SK-N-SH (cell line): ENCODE measurements at regions not wholly inside any gene's neighbourhood (a gene's known extent, or its start where the extent isn't known, plus 50 kb on each side); places are given as distances from the start of the nearest gene placed in this dataset.

ENCODE experiments used
- CTCF ChIA-PET: fragments of 300-600, 350-600 bp; formaldehyde crosslinking; extraction: SDS; loops from one replicate; lab custom pipeline; 2021; lab: Yijun Ruan, JAX
- POLR2A ChIA-PET: fragments of 350-600 bp; sonication (Branson Sonifier 250); formaldehyde crosslinking; extraction: SDS; loops from one replicate; lab custom pipeline; 2020; ENCODE audit warnings: antibody characterized with exemption, inconsistent platforms; lab: Yijun Ruan, JAX
- DNase-seq: peaks from one replicate; pipeline ENCODE4 v3.0.0; 2012
- H2AFZ ChIP-seq: fragments of 200-600 bp; sonication (generic); 2 replicates; pipeline ENCODE4 v1.8.1; 2016; ENCODE audit warnings: antibody characterized with exemption, mild to moderate bottlenecking, low read depth
- H3F3A ChIP-seq: fragments of 200-600 bp; sonication (generic); replicated peaks from 2 replicates; pipeline ENCODE3; 2016; ENCODE audit warnings: antibody characterized with exemption, mild to moderate bottlenecking; ENCODE audit not compliant: insufficient read depth
- H3K27ac ChIP-seq, 2 experiments: fragments of 200-500 bp in 1 of 2; fragments of 200-600 bp in 1 of 2; sonication (Bioruptor generic) in 1 of 2; sonication (generic), shearing (Covaris generic) in 1 of 2; 2 replicates each; pipeline versions ENCODE4 v1.5.1 to v1.6.1; 2014 to 2016; ENCODE audit warnings: low read depth in 2 of 2, inconsistent platforms in 1 of 2, low read length in 1 of 2, mild to moderate bottlenecking in 1 of 2, mixed read lengths in 1 of 2
- H3K27me3 ChIP-seq: fragments of 200-600 bp; sonication (generic), shearing (Covaris generic); 2 replicates; pipeline ENCODE4 v1.6.1; 2016; ENCODE audit warnings: mixed run types; ENCODE audit not compliant: insufficient read depth
- H3K36me3 ChIP-seq, 2 experiments: fragments of 200-500 bp in 1 of 2; fragments of 200-600 bp in 1 of 2; sonication (Bioruptor generic) in 1 of 2; sonication (generic) in 1 of 2; replicated peaks in 1 of 2; 2 replicates each; pipeline versions ENCODE3 to v1.5.1; 2014 to 2016; ENCODE audit warnings: low read length in 1 of 2, mild to moderate bottlenecking in 1 of 2; ENCODE audit not compliant: insufficient read depth in 2 of 2, control insufficient read depth in 1 of 2
- H3K4me1 ChIP-seq, 2 experiments: fragments of 200-500 bp in 1 of 2; fragments of 200-600 bp in 1 of 2; sonication (Bioruptor generic) in 1 of 2; sonication (generic), shearing (Covaris generic) in 1 of 2; 2 replicates each; pipeline versions ENCODE4 v1.5.1 to v1.6.1; 2014 to 2016; ENCODE audit warnings: low read depth in 1 of 2, low read length in 1 of 2, mixed run types in 1 of 2; ENCODE audit not compliant: insufficient read depth in 2 of 2, control insufficient read depth in 1 of 2
- H3K4me2 ChIP-seq: fragments of 200-600 bp; sonication (generic), shearing (Covaris generic); 2 replicates; pipeline ENCODE4 v1.6.1; 2017; ENCODE audit warnings: mixed run types
- H3K4me3 ChIP-seq, 2 experiments: fragments of 200-500 bp in 1 of 2; fragments of 200-600 bp in 1 of 2; sonication (Bioruptor generic) in 1 of 2; sonication (generic), shearing (Covaris generic) in 1 of 2; 2 replicates each; pipeline versions ENCODE4 v1.5.1 to v1.8.1; 2014 to 2016; ENCODE audit warnings: low read depth in 2 of 2, inconsistent platforms in 1 of 2, low read length in 1 of 2, mild to moderate bottlenecking in 1 of 2, mixed read lengths in 1 of 2, moderate library complexity in 1 of 2
- H3K79me2 ChIP-seq: fragments of 200-600 bp; sonication (generic); 2 replicates; pipeline ENCODE4 v1.8.1; 2017; ENCODE audit warnings: mild to moderate bottlenecking; ENCODE audit not compliant: insufficient read depth
- H3K9ac ChIP-seq: fragments of 200-600 bp; sonication (generic); 2 replicates; pipeline ENCODE4 v1.6.1; 2017; ENCODE audit warnings: mixed run types
- H3K9me2 ChIP-seq: fragments of 200-600 bp; sonication (generic); 2 replicates; pipeline ENCODE4 v1.6.1; 2017; ENCODE audit warnings: mixed run types
- H3K9me3 ChIP-seq: fragments of 200-600 bp; sonication (generic); 2 replicates; pipeline ENCODE4 v1.6.1; 2017; ENCODE audit warnings: mixed run types, mild to moderate bottlenecking, moderate library complexity
- H4K20me1 ChIP-seq: fragments of 200-600 bp; sonication (generic); 2 replicates; pipeline ENCODE4 v1.6.1; 2017; ENCODE audit warnings: mild to moderate bottlenecking, mixed run types; ENCODE audit not compliant: insufficient read depth
- CHD2 ChIP-seq: fragments of 150-350 bp; IDR thresholded peaks from 2 replicates; pipeline ENCODE4 v1.6.1; 2018; ENCODE audit warnings: low read length; ENCODE audit not compliant: partially characterized antibody
- ELF1 ChIP-seq: IDR thresholded peaks from 2 replicates; pipeline ENCODE4 v1.4.0; 2012
- FOSL2 ChIP-seq: IDR thresholded peaks from 2 replicates; pipeline ENCODE4 v1.4.0; 2012; ENCODE audit warnings: low read depth, mild to moderate bottlenecking, moderate library complexity, borderline replicate concordance
- FOXM1 ChIP-seq: IDR thresholded peaks from 2 replicates; pipeline ENCODE4 v1.4.0; 2012; ENCODE audit warnings: low read depth, mild to moderate bottlenecking
- GABPA ChIP-seq: IDR thresholded peaks from 2 replicates; pipeline ENCODE4 v1.4.0; 2012; ENCODE audit warnings: low read depth, mild to moderate bottlenecking
- GATA2 ChIP-seq: sonication (generic); formaldehyde crosslinking; IDR thresholded peaks from 2 replicates; pipeline ENCODE4 v1.5.0; 2020; ENCODE audit warnings: mild to moderate bottlenecking, missing genetic modification reagents
- MEF2A ChIP-seq: IDR thresholded peaks from 2 replicates; pipeline ENCODE4 v1.4.0; 2012; ENCODE audit warnings: low read depth, borderline replicate concordance
- MXI1 ChIP-seq: IDR thresholded peaks from 2 replicates; pipeline ENCODE4 v1.6.1; 2012; ENCODE audit warnings: mild to moderate bottlenecking, low read depth, low read length, improper control_type of control experiment
- NRF1 ChIP-seq: IDR thresholded peaks from 2 replicates; pipeline ENCODE4 v1.6.1; 2012; ENCODE audit warnings: low read depth, mild to moderate bottlenecking, low read length
- POLR2AphosphoS5 ChIP-seq: IDR thresholded peaks from 2 replicates; pipeline ENCODE4 v1.6.1; 2012; ENCODE audit warnings: low read depth, low read length
- RFX5 ChIP-seq: IDR thresholded peaks from 2 replicates; pipeline ENCODE4 v1.6.1; 2012; ENCODE audit warnings: mild to moderate bottlenecking, improper control_type of control experiment, low read length
- RXRA ChIP-seq: IDR thresholded peaks from 2 replicates; pipeline ENCODE4 v1.4.0; 2012; ENCODE audit warnings: low read depth, mild to moderate bottlenecking, borderline replicate concordance
- SIN3A ChIP-seq: IDR thresholded peaks from 2 replicates; pipeline ENCODE4 v1.6.1; 2012; ENCODE audit warnings: low read depth, mild to moderate bottlenecking, low read length, moderate library complexity, borderline replicate concordance
- TAF1 ChIP-seq: IDR thresholded peaks from 2 replicates; pipeline ENCODE4 v1.6.1; 2012; ENCODE audit warnings: low read depth, mild to moderate bottlenecking, low read length, moderate library complexity, borderline replicate concordance
- TEAD4 ChIP-seq: IDR thresholded peaks from 2 replicates; pipeline ENCODE4 v1.4.0; 2012; ENCODE audit warnings: mild to moderate bottlenecking, borderline replicate concordance; ENCODE audit not compliant: insufficient read depth
- WGBS: methylation state at CpG from one replicate; pipeline ENCODE4 v1.1.6; 2017; ENCODE audit warnings: low lambda C conversion rate; 5-methylcytosine and 5-hydroxymethylcytosine counted together
- TF ChIP-seq, protein P1 (sequence below): IDR thresholded peaks from 2 replicates; pipeline ENCODE4 v1.6.1; 2012; ENCODE audit warnings: mild to moderate bottlenecking, low read depth, low read length, moderate library complexity
- TF ChIP-seq, protein P2 (sequence below): fragments of 150-350 bp; IDR thresholded peaks from 2 replicates; pipeline ENCODE4 v1.6.1; 2016; ENCODE audit warnings: mild to moderate bottlenecking, low read depth, low read length
- TF ChIP-seq, protein P3 (sequence below): IDR thresholded peaks from 2 replicates; pipeline ENCODE4 v1.4.0; 2012; ENCODE audit warnings: low read depth, borderline replicate concordance
- TF ChIP-seq, protein P4 (sequence below): fragments of 150-350 bp; IDR thresholded peaks from 2 replicates; pipeline ENCODE4 v1.6.1; 2017; ENCODE audit warnings: antibody characterized with exemption, low read length, low read depth, borderline replicate concordance

DNA sequence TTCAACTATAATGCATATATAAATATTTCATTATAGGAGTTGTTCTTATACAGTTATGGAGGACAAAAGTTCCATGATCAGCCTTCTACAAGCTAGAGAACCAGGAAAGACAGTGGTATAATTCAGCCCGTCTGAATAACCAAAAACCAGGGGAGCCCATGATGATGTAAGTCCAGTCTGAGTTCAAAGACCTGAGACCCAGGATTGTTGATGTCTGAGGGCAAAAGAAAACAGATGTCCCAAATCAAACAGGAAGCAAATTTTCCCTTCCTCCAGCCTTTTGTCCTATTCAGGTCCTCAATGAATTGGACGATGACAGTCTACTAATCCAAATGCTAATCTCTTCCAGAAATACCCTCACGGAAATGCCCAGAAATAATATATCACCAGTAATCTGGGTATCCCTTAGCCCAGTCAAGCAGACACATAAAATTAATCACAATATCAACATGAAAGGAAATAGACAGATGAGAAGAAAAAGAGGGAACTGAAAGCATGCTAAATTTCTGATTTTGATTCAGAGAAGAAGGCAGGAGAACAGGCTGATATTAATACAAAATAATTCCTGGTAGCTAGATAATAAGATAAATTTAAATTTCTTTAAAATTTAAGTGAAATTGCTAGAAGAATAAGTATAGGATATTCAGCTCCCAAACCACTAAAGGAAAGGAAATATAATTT lies 255.6 kb upstream of the CTAGE1 start:
- WGBS = 30% methylated on average over 3 of the region's 3 CpGs
- ChIA-PET CTCF (no interaction called here), POLR2A (no interaction called here)
- Histone ChIP-seq H3K9ac (no peak overlapping the region), H3K9me2 (no peaks in the 10 kb centered on the region), H3K4me1 (peaks cover 0 to 13% of the 10 kb centered on the region in 2 experiments; a peak in 1 of 4 replicates), H3K4me3 (no peak overlapping the region), H3K79me2 (no peaks in the 10 kb centered on the region), H4K20me1 (no peaks in the 10 kb centered on the region), H3K9me3 (no peaks in the 10 kb centered on the region), H2AFZ (no peak overlapping the region; the same call in 1 of the 2 replicates), H3K4me2 (0 out of 2 replicates have a peak overlapping the region, but pooled peaks have one; percentile 13), H3K27ac (peak overlapping the region in 1 of 2 experiments; percentile 92; a peak in 2 of 4 replicates), H3K27me3 (no peaks in the 10 kb centered on the region), H3F3A (peaks cover 34% of the 10 kb centered on the region), H3K36me3 (no peaks in the 10 kb centered on the region)
- DNase-seq = no peak
- TF ChIP-seq FOXM1 = no peak
- no peak for TF ChIP-seq TAF1
- no peak for TF ChIP-seq FOSL2
- TF ChIP-seq TEAD4 = no peak
- TF ChIP-seq CHD2 = no peak
- TF ChIP-seq, protein P1, sequence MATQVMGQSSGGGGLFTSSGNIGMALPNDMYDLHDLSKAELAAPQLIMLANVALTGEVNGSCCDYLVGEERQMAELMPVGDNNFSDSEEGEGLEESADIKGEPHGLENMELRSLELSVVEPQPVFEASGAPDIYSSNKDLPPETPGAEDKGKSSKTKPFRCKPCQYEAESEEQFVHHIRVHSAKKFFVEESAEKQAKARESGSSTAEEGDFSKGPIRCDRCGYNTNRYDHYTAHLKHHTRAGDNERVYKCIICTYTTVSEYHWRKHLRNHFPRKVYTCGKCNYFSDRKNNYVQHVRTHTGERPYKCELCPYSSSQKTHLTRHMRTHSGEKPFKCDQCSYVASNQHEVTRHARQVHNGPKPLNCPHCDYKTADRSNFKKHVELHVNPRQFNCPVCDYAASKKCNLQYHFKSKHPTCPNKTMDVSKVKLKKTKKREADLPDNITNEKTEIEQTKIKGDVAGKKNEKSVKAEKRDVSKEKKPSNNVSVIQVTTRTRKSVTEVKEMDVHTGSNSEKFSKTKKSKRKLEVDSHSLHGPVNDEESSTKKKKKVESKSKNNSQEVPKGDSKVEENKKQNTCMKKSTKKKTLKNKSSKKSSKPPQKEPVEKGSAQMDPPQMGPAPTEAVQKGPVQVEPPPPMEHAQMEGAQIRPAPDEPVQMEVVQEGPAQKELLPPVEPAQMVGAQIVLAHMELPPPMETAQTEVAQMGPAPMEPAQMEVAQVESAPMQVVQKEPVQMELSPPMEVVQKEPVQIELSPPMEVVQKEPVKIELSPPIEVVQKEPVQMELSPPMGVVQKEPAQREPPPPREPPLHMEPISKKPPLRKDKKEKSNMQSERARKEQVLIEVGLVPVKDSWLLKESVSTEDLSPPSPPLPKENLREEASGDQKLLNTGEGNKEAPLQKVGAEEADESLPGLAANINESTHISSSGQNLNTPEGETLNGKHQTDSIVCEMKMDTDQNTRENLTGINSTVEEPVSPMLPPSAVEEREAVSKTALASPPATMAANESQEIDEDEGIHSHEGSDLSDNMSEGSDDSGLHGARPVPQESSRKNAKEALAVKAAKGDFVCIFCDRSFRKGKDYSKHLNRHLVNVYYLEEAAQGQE = no peak
- TF ChIP-seq RFX5 = no peak
- TF ChIP-seq, protein P2, sequence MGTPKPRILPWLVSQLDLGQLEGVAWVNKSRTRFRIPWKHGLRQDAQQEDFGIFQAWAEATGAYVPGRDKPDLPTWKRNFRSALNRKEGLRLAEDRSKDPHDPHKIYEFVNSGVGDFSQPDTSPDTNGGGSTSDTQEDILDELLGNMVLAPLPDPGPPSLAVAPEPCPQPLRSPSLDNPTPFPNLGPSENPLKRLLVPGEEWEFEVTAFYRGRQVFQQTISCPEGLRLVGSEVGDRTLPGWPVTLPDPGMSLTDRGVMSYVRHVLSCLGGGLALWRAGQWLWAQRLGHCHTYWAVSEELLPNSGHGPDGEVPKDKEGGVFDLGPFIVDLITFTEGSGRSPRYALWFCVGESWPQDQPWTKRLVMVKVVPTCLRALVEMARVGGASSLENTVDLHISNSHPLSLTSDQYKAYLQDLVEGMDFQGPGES = no peak
- TF ChIP-seq, protein P3, sequence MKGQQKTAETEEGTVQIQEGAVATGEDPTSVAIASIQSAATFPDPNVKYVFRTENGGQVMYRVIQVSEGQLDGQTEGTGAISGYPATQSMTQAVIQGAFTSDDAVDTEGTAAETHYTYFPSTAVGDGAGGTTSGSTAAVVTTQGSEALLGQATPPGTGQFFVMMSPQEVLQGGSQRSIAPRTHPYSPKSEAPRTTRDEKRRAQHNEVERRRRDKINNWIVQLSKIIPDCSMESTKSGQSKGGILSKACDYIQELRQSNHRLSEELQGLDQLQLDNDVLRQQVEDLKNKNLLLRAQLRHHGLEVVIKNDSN = no peak
- TF ChIP-seq MXI1 = no peak
- TF ChIP-seq ELF1 = no peak
- TF ChIP-seq, protein P4, sequence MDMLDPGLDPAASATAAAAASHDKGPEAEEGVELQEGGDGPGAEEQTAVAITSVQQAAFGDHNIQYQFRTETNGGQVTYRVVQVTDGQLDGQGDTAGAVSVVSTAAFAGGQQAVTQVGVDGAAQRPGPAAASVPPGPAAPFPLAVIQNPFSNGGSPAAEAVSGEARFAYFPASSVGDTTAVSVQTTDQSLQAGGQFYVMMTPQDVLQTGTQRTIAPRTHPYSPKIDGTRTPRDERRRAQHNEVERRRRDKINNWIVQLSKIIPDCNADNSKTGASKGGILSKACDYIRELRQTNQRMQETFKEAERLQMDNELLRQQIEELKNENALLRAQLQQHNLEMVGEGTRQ = no peak
- TF ChIP-seq MEF2A = no peak
- no peak for TF ChIP-seq POLR2AphosphoS5
- TF ChIP-seq SIN3A = no peak
- TF ChIP-seq GABPA = no peak
- no peak for TF ChIP-seq RXRA
- no peak for TF ChIP-seq GATA2 (CRISPR knock-in tag)
- TF ChIP-seq NRF1 = no peak
